22Rv1 (cell line): ENCODE measurements at regions not wholly inside any gene's neighbourhood (a gene's known extent, or its start where the extent isn't known, plus 50 kb on each side); places are given as distances from the start of the nearest gene placed in this dataset.

Source experiments
- ZFX ChIP-seq: fragments of 450-650 bp; IDR thresholded peaks from 2 replicates; pipeline ENCODE4 v1.6.1; 2017; ENCODE audit warnings: antibody characterized with exemption, borderline replicate concordance
- TF ChIP-seq, protein P1 (sequence below): fragments of 450-650 bp; IDR thresholded peaks from 2 replicates; pipeline ENCODE4 v1.5.1; 2017; ENCODE audit warnings: mild to moderate bottlenecking

GRCh38 chr1:38605063-38605462 is 254.5 kb downstream of the RRAGC start:
- TF ChIP-seq, protein P1, sequence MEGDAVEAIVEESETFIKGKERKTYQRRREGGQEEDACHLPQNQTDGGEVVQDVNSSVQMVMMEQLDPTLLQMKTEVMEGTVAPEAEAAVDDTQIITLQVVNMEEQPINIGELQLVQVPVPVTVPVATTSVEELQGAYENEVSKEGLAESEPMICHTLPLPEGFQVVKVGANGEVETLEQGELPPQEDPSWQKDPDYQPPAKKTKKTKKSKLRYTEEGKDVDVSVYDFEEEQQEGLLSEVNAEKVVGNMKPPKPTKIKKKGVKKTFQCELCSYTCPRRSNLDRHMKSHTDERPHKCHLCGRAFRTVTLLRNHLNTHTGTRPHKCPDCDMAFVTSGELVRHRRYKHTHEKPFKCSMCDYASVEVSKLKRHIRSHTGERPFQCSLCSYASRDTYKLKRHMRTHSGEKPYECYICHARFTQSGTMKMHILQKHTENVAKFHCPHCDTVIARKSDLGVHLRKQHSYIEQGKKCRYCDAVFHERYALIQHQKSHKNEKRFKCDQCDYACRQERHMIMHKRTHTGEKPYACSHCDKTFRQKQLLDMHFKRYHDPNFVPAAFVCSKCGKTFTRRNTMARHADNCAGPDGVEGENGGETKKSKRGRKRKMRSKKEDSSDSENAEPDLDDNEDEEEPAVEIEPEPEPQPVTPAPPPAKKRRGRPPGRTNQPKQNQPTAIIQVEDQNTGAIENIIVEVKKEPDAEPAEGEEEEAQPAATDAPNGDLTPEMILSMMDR, result no peak
- TF ChIP-seq ZFX, result no peak
